ENCODE measurements at regions not wholly inside any gene's neighbourhood (a gene's known extent, or its start where the extent isn't known, plus 50 kb on each side); places are given as distances from the start of the nearest gene placed in this dataset. TPM values are rescaled to one million over a fixed set of nuclear protein-coding genes. Genes with fewer than 3 reads are reported as not detected.

GRCh38 chr9:86405086-86405491 lies 50.9 kb upstream of the TUT7 start:
- Histone ChIP-seq H3K4ac (ENCODE audit: low read length) (no peak overlapping the region), H2AFZ (ENCODE audit: low read length) (no peak overlapping the region), H2BK5ac (ENCODE audit: low read length) (no peak overlapping the region), H2BK120ac (ENCODE audit: low read depth, low read length) (no peak overlapping the region), H4K8ac (ENCODE audit: low read depth, low read length) (no peak overlapping the region), H2BK15ac (ENCODE audit: low read length) (no peak overlapping the region), H3K9ac (ENCODE audit: low read depth, low read length, poor library complexity) (no peak overlapping the region), H2BK12ac (ENCODE audit: low read length) (no peak overlapping the region), H3K27ac (replicated peaks; ENCODE audit: low read length) (no peak overlapping the region), H3K4me1 (ENCODE audit: control insufficient read depth in 2 of 2, insufficient read depth in 1 of 2, low read depth in 1 of 2, low read length in 2 of 2) (peaks cover 0 to 4% of the 10 kb centered on the region in 2 donors), H3K4me3 (ENCODE audit: low read length in 2 of 2) (no peak overlapping the region), H3K23ac (ENCODE audit: low read depth, low read length, poor library complexity) (no peak overlapping the region), H3K4me2 (ENCODE audit: insufficient read depth, low read length, poor library complexity, severe bottlenecking) (no peak overlapping the region), H3K27me3 (ENCODE audit: control insufficient read depth in 3 of 3, insufficient read depth in 3 of 3, low read depth in 1 of 3, low read length in 3 of 3) (no peaks in the 10 kb centered on the region), H3K18ac (ENCODE audit: low read length) (no peak overlapping the region), H4K91ac (ENCODE audit: low read depth, low read length, poor library complexity) (no peak overlapping the region), H3K14ac (ENCODE audit: low read length) (no peak overlapping the region), H3K9me3 (replicated peaks in 1 of 2; ENCODE audit: control insufficient read depth in 2 of 2, insufficient read depth in 1 of 2, low read depth in 1 of 2, low read length in 2 of 2) (no peaks in the 10 kb centered on the region), H2AK5ac (ENCODE audit: low read depth, low read length) (no peak overlapping the region), H3K36me3 (replicated peaks in 1 of 2; ENCODE audit: control insufficient read depth in 2 of 2, insufficient read depth in 2 of 2, low read length in 2 of 2) (no peaks in the 10 kb centered on the region), H3K79me1 (ENCODE audit: low read depth, low read length) (no peaks in the 10 kb centered on the region)
- no peak for DNase-seq (ENCODE audit: low spot score)
- no CpG with 5 or more reads among the region's 2 CpGs for WGBS, 2 donors (ENCODE audit: extremely low coverage in 2 of 2, insufficient read length in 2 of 2, insufficient replicate concordance in 1 of 2)

Small RNA genes lying in the stretch of these regions (small RNA-seq; reads per million reads assigned to genes)
- not detected for gene AL158828.1 (ENCODE audit: insufficient read depth)
- 1.2 reads per million for gene RNU2-36P (ENCODE audit: insufficient read depth)

Measured in neuronal stem cell (in vitro differentiated cells).